MV-4-11 (cell line): ENCODE measurements at regions not wholly inside any gene's neighbourhood (a gene's known extent, or its start where the extent isn't known, plus 50 kb on each side); places are given as distances from the start of the nearest gene placed in this dataset.

Source experiments
- DNase-seq: peaks from one replicate; lab custom pipeline; 2025; lab: John Stamatoyannopoulos, UW

DNA sequence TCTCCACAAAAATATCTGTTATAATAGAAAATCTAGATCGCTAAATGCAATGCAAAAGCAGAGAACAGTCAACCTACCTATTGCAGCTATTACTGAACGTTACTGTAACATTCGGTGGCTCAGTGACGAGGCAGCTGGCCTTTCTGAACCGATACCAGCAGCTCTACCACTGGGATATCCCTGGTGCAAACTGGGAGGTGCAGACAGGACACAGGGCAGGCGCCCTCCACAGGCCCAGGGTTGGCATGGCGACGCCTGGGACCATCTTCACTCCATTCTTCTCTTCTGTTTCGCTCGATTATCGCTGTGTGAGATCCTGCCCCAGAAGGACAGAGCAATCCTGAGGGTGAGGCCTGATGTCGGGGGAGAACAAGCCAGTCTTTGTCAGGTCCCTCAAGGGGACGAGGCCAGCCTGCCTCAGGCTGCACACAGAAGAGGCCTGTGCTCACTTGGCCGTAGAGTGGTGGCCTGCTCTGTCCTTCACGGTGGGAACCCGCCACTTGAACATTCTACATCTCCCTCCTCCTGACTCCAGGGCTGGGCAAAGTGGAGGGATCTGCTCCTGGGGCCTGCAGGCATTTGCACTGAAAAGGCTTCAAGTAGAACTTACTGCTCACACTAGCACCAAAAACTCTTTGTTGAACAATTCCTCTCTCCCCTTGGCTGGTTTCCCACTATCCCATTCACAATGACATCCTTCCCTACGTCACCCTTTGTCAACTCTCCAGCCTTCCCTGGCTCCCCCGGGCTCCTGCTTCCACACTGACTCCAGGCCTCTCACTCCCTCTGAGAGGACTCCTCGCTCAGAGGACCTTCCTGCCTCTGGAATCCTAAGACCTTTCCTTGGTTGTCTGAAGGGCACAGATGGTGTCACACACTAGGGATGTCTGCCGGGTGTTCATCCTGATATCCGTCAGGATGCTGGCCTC lies 49.7 kb downstream of the CYRIA start:
- DNase-seq = no peak

- DNase-seq = no peak
These were observed 50.4 kb downstream of the CYRIA start for GRCh38 chr2:16615246-16615645.

DNA sequence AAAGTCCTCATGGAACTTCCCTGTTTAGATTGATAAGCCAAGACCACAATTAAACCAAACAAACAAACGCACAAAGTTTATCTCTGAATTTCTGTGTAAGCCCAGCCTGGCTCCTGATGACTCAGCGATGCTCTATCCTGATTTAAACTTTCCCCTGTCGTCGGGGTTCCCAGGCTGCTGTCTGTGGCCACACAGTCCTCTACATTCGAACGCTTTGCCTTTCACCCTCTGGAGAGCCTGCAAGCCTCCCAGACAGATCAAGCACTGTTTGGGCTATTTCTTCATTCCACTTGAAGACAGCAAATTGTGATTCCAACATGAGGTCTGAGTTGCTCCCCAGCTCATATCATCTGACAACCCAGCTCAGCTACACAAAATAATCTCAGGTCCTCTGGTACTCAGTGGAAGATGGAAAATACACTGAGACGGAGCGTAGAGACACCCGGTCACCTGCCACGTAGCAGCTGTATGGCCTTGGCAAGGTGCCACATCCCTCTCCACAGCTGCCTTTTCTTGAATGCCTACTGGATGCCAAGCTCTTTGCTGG lies 51.2 kb downstream of the CYRIA start:
- DNase-seq = no peak

GRCh38 chr2:16613539-16614011 lies 52.1 kb downstream of the CYRIA start:
- DNase-seq = peak; percentile 40

DNA sequence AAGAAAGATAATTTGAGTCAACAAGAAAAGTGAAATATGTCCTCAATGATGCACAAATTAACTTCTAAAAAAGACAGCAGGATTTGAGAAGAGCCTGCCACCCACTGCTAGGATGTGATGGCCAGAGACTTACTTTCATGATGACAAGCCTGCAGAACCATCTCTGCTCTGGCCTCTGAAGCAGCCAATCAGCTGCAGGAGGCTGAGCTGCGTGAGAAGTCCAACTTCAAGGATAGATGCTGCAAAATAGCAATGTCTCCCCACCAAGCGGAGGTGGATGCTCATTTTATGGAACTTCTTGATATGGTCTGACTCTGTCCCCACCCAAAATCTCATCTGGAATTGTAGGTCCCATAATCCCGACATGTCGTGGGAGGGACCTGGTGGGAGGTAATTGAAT lies 53.1 kb downstream of the CYRIA start:
- no peak for DNase-seq

- DNase-seq = no peak
These were observed 55.8 kb downstream of the CYRIA start for GRCh38 chr2:16609786-16610185.

DNA sequence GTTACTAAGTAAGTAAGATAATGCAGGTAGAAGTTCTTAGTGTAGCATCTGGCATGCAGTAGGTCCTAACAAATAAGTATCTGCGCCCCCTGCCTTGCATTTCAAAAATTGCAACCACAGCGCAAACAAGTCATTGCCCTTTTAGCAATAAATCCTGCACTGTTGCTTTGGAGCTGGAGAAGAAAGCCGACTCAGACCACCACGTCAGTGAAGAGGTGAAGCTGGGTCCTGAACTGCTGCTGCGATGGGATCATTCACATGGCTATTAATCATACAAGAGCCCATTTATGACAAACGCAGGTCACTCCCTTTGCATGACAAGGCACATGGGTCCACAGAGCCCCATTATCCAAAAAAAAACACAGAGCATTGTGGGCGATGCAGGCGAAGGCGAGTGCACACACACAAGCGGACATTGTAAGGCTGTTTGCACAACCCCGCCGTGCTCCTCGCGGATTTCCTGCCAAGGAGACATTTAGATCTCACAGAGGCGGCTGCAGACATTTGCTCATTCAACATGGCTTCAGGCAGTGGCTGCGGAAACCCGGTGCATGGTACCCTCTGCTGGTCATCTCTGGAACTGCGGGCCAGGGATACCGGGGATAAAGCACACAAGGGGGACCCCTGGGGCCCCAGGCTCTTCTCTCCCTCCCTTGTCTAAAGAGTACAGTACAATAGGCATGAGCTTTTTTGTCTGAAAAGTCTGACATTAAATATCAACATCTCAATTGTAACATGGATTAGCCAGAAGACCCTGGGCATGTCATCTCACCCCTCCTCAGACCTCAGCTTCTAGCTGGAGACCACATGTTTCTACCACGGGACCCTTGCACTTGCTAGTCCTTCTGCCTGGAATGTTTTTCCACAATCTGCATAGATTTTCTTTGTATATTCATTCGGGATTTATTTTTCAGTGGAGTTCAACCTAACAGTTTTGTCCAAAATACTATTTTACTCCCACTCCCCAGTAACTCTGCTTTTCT lies 56.7 kb downstream of the CYRIA start:
- peak; percentile 75 for DNase-seq

DNA sequence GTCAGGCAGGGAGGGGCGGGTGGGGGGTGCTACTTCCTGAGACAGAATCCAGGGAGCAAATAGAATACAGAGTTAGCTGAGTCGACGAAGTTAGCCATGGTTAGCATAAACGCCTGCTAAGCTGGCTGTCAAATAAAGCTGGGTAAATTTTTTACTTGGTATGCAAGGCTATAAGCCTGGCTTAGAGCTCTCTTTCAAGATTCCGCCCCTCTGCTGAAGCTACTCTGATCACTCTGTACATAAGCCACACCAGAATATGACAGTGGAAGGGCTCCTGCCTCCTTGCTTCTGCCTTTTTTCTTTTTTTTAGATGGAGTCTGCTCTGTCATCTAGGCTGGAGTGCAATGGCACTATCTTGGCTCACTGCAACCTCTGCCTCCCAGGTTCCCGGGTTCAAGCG lies 58.3 kb downstream of the CYRIA start:
- no peak for DNase-seq

- no peak for DNase-seq
These were observed 61.4 kb downstream of the CYRIA start for GRCh38 chr2:16604236-16604635.

DNA sequence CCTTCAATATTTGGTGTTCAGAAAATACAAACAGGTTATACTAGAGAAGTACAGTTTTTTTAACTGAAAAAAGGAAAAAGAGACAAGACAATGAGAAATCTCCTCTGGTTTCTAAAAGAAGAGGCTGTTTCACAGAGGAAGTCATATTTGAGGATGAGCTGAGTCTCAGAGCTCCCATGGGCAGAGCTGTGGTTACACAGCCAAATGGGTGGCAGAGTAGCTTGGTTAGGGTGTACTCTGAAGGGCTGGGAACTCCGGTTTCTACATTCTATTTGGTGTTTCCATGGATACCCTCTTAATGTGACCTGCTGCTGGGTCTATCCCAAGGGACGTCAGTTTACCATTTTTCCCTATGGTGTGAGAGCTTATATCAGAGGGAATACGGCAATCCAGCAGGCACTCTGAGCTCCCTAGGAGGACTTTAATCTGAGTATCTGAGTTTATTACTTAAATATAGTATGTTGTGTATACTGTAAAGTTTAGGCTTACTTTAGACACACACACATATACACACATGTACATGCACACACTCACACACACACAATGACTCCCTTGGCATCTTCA lies 74.2 kb downstream of the CYRIA start:
- peak; percentile 63 for DNase-seq

DNA sequence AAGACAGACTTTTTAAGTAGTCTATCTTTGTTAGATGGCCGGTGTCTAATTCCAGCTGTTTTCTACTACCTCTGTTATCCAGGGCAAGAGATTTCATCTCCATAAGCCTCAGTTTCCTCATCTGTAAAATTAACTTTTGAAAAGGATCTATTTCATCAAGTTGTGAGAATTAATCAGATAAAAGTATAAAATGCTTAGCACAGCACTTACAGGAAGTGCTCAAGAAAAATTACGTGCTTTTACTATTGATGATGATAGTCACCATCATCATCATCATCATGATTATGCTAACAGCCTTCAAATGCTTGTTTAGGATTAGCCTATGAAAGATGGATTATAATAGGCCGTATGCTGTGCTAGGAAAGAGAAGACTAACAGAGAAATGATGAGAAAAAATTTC lies 76.2 kb downstream of the CYRIA start:
- no peak for DNase-seq

DNA sequence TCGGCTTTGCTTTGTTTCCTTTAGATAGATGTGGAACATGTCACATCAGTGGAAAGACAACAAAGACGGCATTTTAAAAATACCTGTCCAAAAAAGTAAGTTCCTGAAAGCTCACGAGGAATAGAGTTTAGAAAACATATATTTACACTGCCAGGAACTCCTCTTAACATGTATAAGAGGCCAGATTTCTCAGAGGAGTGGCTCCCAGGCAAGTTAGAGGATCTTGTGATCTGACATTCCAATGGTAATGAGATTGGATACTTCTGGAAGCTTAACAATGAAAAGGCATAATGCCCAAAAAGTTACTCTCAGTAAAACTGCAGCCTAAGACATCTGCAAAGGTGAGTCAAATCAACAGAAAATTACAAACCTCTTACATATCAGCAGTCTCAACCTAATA lies 77.1 kb downstream of the CYRIA start:
- DNase-seq = no peak

DNA sequence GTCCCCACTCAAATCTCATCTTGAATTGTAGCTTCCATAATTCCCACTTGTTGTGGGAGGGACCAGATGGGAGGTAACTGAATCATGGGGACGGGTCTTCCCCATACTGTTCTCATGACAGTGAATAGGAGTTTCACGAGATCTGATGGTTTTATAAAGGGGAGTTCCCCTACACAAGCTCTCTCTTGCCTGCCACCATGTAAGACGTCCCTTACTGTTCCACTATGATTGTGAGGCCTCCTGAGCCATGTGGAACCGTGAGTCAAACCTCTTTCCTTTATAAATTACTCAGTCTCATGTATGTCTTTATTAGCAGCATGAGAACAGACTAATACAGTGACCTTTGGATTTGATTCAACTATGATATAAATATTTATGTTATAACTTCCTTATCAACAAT lies 78.0 kb downstream of the CYRIA start:
- no peak for DNase-seq

DNA sequence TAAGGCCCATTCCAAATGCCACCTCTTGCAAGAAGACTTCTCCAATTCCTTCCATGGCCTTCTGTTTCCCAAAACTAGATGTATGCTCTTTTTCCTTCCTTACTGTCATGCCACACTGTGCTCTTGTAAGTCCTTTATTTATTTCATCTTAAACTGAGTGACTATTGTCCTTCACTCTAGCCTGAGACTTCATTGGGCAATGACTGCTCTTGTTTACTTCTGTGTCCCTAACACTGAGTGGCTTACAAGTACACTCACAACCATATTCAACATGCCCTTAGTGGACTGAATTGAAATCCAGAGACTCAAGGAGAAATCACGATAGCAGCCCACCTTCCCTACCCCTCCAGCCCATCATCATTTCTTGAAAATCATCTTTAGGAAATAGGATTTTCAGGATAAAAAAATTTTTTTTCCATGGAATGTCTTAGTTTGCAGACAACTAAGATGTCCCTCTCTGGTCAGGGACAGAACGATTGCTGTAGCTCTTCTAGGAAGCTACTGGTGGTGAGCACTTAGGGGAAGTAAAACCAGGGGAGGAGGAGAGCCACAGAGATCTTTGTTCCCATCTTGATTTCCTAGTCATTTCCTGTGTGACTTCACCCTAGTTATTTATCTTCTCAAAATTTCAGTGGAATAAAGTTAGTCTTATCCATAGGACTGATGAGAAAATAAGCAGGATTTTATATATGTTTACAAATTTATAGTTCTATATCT lies 80.7 kb downstream of the CYRIA start:
- DNase-seq = peak; percentile 83

GRCh38 chr2:16584084-16584483 lies 81.5 kb downstream of the CYRIA start:
- no peak for DNase-seq

- no peak for DNase-seq
These were observed 84.4 kb downstream of the CYRIA start for GRCh38 chr2:16581241-16581640.

DNA sequence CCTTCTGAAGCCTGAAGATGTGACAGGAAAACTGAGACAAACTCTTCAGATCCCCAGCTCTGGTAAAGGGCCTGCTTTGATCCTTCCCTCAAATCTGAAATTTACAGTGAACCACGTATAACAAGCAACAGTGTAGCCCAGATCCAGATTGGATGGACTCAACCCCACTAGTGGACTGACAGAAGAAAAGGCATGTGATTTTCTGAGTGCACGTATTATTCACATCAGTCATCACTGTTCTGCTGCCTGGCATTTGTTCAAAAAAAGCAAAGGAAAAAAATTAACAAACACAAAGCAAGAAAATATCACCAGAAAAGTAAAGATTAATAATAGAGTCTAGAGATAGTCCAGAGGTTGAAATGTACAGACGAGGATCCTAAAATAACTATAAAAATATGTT lies 87.6 kb downstream of the CYRIA start:
- DNase-seq = no peak

DNA sequence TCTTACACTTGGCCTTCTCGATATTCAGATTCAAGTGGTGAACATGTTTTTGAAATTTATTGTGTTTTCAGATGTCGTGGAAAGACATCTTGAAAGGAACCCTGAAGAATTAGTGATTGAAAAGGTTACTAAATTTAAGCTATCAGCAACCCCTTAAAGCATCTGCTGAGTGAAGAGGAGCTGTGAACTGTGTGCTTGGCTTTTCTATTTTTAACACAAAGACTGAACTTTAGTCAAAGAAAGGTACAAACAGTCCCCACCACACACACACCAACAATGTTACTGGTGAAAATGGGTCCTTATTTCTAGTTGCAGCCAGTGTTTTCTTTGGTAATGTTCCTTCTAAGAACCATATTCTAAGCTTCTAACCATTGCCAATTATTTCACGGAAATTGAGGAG lies 95.1 kb downstream of the CYRIA start:
- DNase-seq = no peak

DNA sequence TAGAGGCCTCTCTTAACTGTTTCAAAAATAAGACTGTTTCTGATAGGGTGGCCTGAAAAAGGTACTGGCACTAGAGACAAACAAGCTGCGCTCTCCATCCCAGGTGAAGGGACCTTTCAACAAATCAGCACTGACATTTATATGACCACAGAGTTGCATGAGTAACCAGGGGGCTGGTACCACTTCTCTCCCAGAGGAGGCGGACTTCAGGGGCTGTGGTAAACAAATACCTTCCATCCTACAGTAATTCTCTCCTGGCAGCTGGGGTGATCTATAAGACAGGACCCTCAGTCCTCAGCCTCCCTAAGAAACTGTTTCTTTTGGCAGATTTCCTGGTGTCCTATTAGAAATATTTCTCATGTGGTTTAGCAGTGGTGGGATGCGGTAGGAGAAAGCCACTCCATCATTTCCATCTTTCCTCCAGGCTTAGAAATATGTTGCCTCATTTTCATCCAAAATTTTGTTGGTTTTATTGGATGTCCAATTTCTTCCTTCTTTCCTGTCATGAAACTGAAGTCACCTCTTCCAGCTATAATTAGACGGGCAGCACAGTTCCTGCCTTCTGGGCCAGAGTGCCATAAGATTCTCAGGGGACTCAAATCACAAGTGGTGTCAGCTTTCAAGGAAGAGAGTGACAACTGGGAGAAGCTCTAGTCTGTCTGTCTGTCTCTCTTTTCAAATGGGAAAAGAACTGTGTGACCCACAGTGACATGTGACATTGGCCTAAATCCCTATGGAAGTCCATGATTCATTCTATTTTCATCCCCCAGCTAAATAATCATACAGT lies 96.4 kb downstream of the CYRIA start:
- no peak for DNase-seq

GRCh38 chr2:16566701-16567100 lies 98.9 kb downstream of the CYRIA start:
- no peak for DNase-seq

- DNase-seq = no peak
These were observed 100.2 kb downstream of the CYRIA start for GRCh38 chr2:16565481-16565880.
